Esophagus squamous epithelium (tissue), 4 donors: ENCODE measurements at regions not wholly inside any gene's neighbourhood (a gene's known extent, or its start where the extent isn't known, plus 50 kb on each side); places are given as distances from the start of the nearest gene placed in this dataset.

ENCODE experiments used
- CTCF ChIP-seq, 6 experiments: fragments of 450-650 bp in 4 of 6; fragments of 200-600 bp in 2 of 6; sonication (generic) in 2 of 6; IDR thresholded peaks; one replicate each; pipeline ENCODE4 v1.5.1; 2016 to 2019; ENCODE audit warnings: antibody characterized with exemption in 6 of 6, mild to moderate bottlenecking in 4 of 6, moderate library complexity in 4 of 6
- POLR2A ChIP-seq, 4 donors: fragments of 450-650 bp; IDR thresholded peaks; one replicate each; pipeline ENCODE4 v1.6.1; 2017; ENCODE audit warnings: antibody characterized with exemption in 4 of 4, mild to moderate bottlenecking in 4 of 4, moderate library complexity in 3 of 4

DNA sequence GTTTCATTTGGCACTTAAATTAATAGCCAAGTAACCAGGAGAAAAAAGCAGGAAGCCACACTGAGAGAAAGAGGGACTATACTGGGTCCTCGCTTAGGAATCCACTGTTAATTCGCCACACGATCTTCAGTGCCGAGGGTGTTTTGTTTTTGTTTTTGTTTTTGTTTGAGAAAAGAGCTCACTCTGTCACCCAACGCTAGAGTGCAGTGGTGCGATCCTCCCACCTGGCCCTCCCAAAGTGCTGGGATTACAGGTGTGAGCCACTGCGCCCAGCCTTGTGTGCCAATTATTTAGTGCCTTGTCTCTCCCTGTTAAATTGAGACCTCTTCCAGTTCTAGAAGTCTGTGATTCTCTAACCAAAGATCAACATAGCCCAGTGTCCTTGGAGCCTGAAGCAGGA is 53.8 kb upstream of the TPM1 start:
- TF ChIP-seq CTCF (IDR thresholded peaks at IDR 0.05) (no peak), POLR2A (IDR thresholded peaks at IDR 0.05) (no peak)
